ENCODE measurements at regions not wholly inside any gene's neighbourhood (a gene's known extent, or its start where the extent isn't known, plus 50 kb on each side); places are given as distances from the start of the nearest gene placed in this dataset.

GRCh38 chr13:34637636-34638035, 304.4 kb upstream of the NBEA start:
- TF ChIP-seq MXI1 (IDR thresholded peaks at IDR 0.05; ENCODE audit: borderline replicate concordance, low read depth, low read length) = no peak
- no peak for TF ChIP-seq CTCF (conservative IDR thresholded peaks at IDR 0.05; ENCODE audit: low read depth, low read length)
- TF ChIP-seq POLR2A (IDR thresholded peaks at IDR 0.05; ENCODE audit: low read depth, low read length) = no peak
- no peak for TF ChIP-seq RAD21 (IDR thresholded peaks at IDR 0.05; ENCODE audit: low read length)
- TF ChIP-seq SMC3 (IDR thresholded peaks at IDR 0.05; ENCODE audit: low read depth, low read length) = no peak
- no peak for TF ChIP-seq MAZ (IDR thresholded peaks at IDR 0.05; ENCODE audit: borderline replicate concordance, low read depth, low read length)
- no peak for TF ChIP-seq CEBPB (IDR thresholded peaks at IDR 0.05; ENCODE audit: low read depth, low read length)
- no peak for TF ChIP-seq RFX5 (IDR thresholded peaks at IDR 0.05; ENCODE audit: low read depth, low read length)
- no peak for TF ChIP-seq CHD1 (IDR thresholded peaks at IDR 0.05; ENCODE audit: low read depth, low read length)
- TF ChIP-seq MAFK (IDR thresholded peaks at IDR 0.05; ENCODE audit: low read depth, low read length) = no peak
- TF ChIP-seq USF2 (IDR thresholded peaks at IDR 0.05; ENCODE audit: low read depth, low read length) = no peak
- no peak for TF ChIP-seq RCOR1 (IDR thresholded peaks at IDR 0.05; ENCODE audit: insufficient replicate concordance, low read length)

Measured in IMR-90 (cell line).